Stimulated activated naive B cell treated with anti-CD40 and anti-IgM and Interleukin-4, amounts not matched to agents 10 μg/mL and 1 μg/mL and 100 μg/mL, for 72 hours (primary cell): ENCODE measurements at regions not wholly inside any gene's neighbourhood (a gene's known extent, or its start where the extent isn't known, plus 50 kb on each side); places are given as distances from the start of the nearest gene placed in this dataset.
"Not testable (repeated sequence)": the region's sequence is repeated elsewhere in the genome, so short reads cannot be mapped to it uniquely, and the experiment has no call there.

Experiments used
- ATAC-seq, 2 donors: fragments of 150-1000 bp; cut with Tn5 transposase; replicated peaks; 2 replicates each; pipeline ENCODE4 v1.10.0; 2021; ENCODE audit warnings: moderate library complexity in 1 of 2
- DNase-seq: peaks from one replicate; pipeline ENCODE4 v3.0.0; 2021
- H3K27ac Mint-ChIP-seq: one replicate; pipeline ENCODE4 v1.8.0; 2022; ENCODE audit warnings: mild to moderate bottlenecking, mixed read lengths
- H3K27me3 Mint-ChIP-seq, 2 donors: one replicate each; pipeline ENCODE4 v1.8.0; 2022; ENCODE audit warnings: mixed read lengths in 2 of 2
- H3K36me3 Mint-ChIP-seq, 2 donors: one replicate each; pipeline ENCODE4 v1.8.0; 2022; ENCODE audit warnings: mixed read lengths in 2 of 2, mild to moderate bottlenecking in 1 of 2
- H3K4me1 Mint-ChIP-seq, 2 donors: one replicate each; pipeline ENCODE4 v1.8.0; 2022; ENCODE audit warnings: mixed read lengths in 2 of 2, mild to moderate bottlenecking in 1 of 2
- H3K4me3 Mint-ChIP-seq, 2 donors: one replicate each; pipeline ENCODE4 v1.8.0; 2022; ENCODE audit warnings: mild to moderate bottlenecking in 2 of 2, mixed read lengths in 2 of 2, moderate library complexity in 1 of 2
- H3K9me3 Mint-ChIP-seq, 2 donors: one replicate each; pipeline ENCODE4 v1.8.0; 2022; ENCODE audit warnings: mixed read lengths in 2 of 2, mild to moderate bottlenecking in 1 of 2

GRCh38 chr9:101880846-101881245 lies 142.4 kb upstream of the GRIN3A start:
- H3K27ac Mint-ChIP-seq: no peak overlapping the region
- no peaks in the 10 kb centered on the region for H3K9me3 Mint-ChIP-seq
- no peak overlapping the region for H3K4me3 Mint-ChIP-seq
- ATAC-seq (no peak), DNase-seq (no peak)
- H3K4me1 Mint-ChIP-seq: no peaks in the 10 kb centered on the region
- no peaks in the 10 kb centered on the region for H3K36me3 Mint-ChIP-seq
- H3K27me3 Mint-ChIP-seq: no peaks in the 10 kb centered on the region

DNA sequence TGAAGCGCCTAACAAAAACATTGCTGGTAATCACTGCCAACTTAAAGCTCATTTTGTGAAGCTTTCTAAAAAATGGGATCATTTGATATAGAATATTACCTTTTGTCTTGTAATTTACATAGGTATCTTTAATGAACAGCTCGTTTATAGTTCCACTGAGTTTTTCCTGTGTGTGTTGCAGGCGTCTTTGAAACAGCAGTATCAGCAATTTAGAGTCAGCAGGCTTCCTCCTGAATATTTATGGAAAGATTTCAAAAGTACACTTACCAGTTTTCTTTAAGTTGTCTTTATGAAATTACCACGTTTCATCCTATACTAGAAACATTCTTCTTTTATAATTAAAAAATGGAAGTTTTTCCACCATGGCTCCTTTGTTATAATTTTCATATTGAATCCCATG lies 140.3 kb upstream of the GRIN3A start:
- no peaks in the 10 kb centered on the region for H3K4me1 Mint-ChIP-seq
- ATAC-seq: no peak
- H3K9me3 Mint-ChIP-seq: no peaks in the 10 kb centered on the region

DNA sequence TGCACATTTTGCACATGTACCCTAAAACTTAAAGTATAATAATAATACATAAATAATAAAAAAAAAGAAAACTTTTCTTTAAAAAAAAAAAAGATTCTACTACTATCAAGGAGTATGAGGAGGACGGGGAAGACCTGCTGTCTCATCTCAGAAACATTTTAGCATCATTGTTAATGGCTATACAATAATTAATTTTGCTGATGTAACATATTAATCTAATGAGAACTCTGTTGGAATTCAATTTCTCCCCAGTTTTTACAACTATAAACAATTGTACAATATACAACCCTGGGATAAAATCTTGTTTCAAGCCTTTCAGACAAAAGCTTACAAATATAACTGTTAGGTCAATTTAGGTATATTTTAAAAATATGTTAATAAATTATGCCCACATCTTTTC lies 139.0 kb upstream of the GRIN3A start:
- H3K9me3 Mint-ChIP-seq: no peaks in the 10 kb centered on the region
- DNase-seq (no peak), ATAC-seq (no peak)
- H3K27me3 Mint-ChIP-seq: no peaks in the 10 kb centered on the region
- H3K4me3 Mint-ChIP-seq: no peak overlapping the region
- H3K4me1 Mint-ChIP-seq: no peaks in the 10 kb centered on the region
- no peaks in the 10 kb centered on the region for H3K36me3 Mint-ChIP-seq
- no peak overlapping the region for H3K27ac Mint-ChIP-seq

More for the DNA sequence above, 140.3 kb upstream of the GRIN3A start:
- no peaks in the 10 kb centered on the region for H3K36me3 Mint-ChIP-seq
- no peaks in the 10 kb centered on the region for H3K27me3 Mint-ChIP-seq
- no peak for DNase-seq
- H3K4me3 Mint-ChIP-seq: no peak overlapping the region
- H3K27ac Mint-ChIP-seq: no peak overlapping the region

GRCh38 chr9:101861472-101861871 lies 123.0 kb upstream of the GRIN3A start:
- Mint-ChIP-seq H3K4me3 (no peak overlapping the region), H3K4me1 (no peaks in the 10 kb centered on the region), H3K27me3 (no peaks in the 10 kb centered on the region), H3K36me3 (no peaks in the 10 kb centered on the region), H3K9me3 (peaks cover 2 to 3% of the 10 kb centered on the region in 2 donors), H3K27ac (no peak overlapping the region)
- DNase-seq (no peak), ATAC-seq (no peak)

GRCh38 chr9:101860920-101861319 lies 122.5 kb upstream of the GRIN3A start:
- no peaks in the 10 kb centered on the region for H3K4me1 Mint-ChIP-seq
- H3K27me3 Mint-ChIP-seq: no peaks in the 10 kb centered on the region
- H3K4me3 Mint-ChIP-seq: no peak overlapping the region
- ATAC-seq: no peak
- no peak overlapping the region for H3K27ac Mint-ChIP-seq
- H3K9me3 Mint-ChIP-seq: peaks cover 2 to 3% of the 10 kb centered on the region in 2 donors
- no peaks in the 10 kb centered on the region for H3K36me3 Mint-ChIP-seq
- no peak for DNase-seq

GRCh38 chr9:101859620-101860019 lies 121.2 kb upstream of the GRIN3A start:
- Mint-ChIP-seq H3K4me1 (no peaks in the 10 kb centered on the region), H3K9me3 (peaks cover 2 to 3% of the 10 kb centered on the region in 2 donors), H3K27me3 (no peaks in the 10 kb centered on the region), H3K4me3 (no peak overlapping the region), H3K27ac (no peak overlapping the region), H3K36me3 (no peaks in the 10 kb centered on the region)
- DNase-seq (no peak), ATAC-seq (no peak)

DNA sequence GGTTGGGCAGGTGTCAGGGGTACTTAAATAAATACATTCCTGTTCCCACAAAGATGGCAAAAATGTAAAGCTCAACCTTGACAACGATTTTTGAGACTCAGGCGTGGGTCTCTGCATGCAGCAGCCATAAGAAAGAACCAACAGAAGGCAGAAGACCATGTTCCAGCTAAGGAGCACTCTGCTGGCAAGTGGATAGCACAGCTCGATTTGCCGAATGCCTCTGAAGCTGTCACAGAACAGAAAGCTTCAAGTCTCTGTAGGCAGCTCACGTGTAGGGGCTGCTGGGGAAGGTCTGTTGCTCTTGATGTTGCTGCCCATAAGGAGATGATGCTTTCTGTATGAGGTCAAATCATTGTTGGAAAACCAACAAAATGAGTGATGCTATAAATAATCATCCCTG lies 119.6 kb upstream of the GRIN3A start:
- H3K36me3 Mint-ChIP-seq: no peaks in the 10 kb centered on the region
- ATAC-seq: no peak
- H3K9me3 Mint-ChIP-seq: peaks cover 3% of the 10 kb centered on the region in 2 donors
- H3K4me1 Mint-ChIP-seq: no peaks in the 10 kb centered on the region
- H3K4me3 Mint-ChIP-seq: no peak overlapping the region
- no peak overlapping the region for H3K27ac Mint-ChIP-seq
- H3K27me3 Mint-ChIP-seq: no peaks in the 10 kb centered on the region
- no peak for DNase-seq

GRCh38 chr9:101849102-101849707 lies 110.8 kb upstream of the GRIN3A start:
- H3K4me1 Mint-ChIP-seq: no peaks in the 10 kb centered on the region
- H3K27me3 Mint-ChIP-seq: no peaks in the 10 kb centered on the region
- H3K9me3 Mint-ChIP-seq: peaks cover 0 to 2% of the 10 kb centered on the region in 2 donors
- DNase-seq (no peak), ATAC-seq (no peak)
- H3K27ac Mint-ChIP-seq: no peak overlapping the region
- no peaks in the 10 kb centered on the region for H3K36me3 Mint-ChIP-seq
- no peak overlapping the region for H3K4me3 Mint-ChIP-seq

- no peak for DNase-seq
- peaks cover 0 to 2% of the 10 kb centered on the region in 2 donors for H3K9me3 Mint-ChIP-seq
- ATAC-seq: no peak
- H3K4me3 Mint-ChIP-seq: no peak overlapping the region
- H3K27me3 Mint-ChIP-seq: no peaks in the 10 kb centered on the region
- H3K27ac Mint-ChIP-seq: no peak overlapping the region
- no peaks in the 10 kb centered on the region for H3K36me3 Mint-ChIP-seq
- H3K4me1 Mint-ChIP-seq: no peaks in the 10 kb centered on the region
These were observed 110.1 kb upstream of the GRIN3A start for GRCh38 chr9:101848485-101848919.

GRCh38 chr9:101846161-101846560 lies 107.7 kb upstream of the GRIN3A start:
- ATAC-seq (no peak), DNase-seq (no peak)
- H3K4me3 Mint-ChIP-seq: no peak overlapping the region
- H3K4me1 Mint-ChIP-seq: no peaks in the 10 kb centered on the region
- no peaks in the 10 kb centered on the region for H3K36me3 Mint-ChIP-seq
- H3K27ac Mint-ChIP-seq: no peak overlapping the region
- no peaks in the 10 kb centered on the region for H3K9me3 Mint-ChIP-seq
- H3K27me3 Mint-ChIP-seq: peaks cover 0 to 4% of the 10 kb centered on the region in 2 donors

DNA sequence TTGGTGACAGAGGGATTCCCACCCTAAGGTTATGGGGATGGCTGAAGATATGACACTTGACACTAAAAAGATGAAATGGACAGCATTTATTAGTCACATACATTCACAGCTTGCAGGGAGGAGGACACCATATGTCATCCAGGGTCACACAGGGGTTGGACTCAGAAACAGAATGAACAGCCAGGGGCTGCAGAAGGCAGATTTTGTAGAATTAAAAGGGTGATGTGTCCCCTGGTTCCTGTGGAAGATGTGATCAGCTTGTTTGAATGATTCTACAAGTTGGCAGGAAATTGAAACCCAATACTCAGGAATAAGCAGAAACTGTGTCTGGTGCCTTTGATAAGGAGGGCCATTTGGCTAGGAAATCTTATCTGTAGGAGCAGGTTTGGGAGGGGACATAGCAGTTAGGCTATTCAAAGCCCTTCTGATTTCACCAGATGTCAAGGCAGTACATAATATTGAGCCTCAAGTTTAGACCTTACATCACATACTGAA lies 102.3 kb upstream of the GRIN3A start:
- DNase-seq (no peak), ATAC-seq (no peak)
- H3K36me3 Mint-ChIP-seq: no peaks in the 10 kb centered on the region
- H3K9me3 Mint-ChIP-seq: peaks cover 3 to 8% of the 10 kb centered on the region in 2 donors
- peaks cover 0 to 4% of the 10 kb centered on the region in 2 donors for H3K27me3 Mint-ChIP-seq
- H3K4me3 Mint-ChIP-seq: no peak overlapping the region
- H3K27ac Mint-ChIP-seq: no peak overlapping the region
- H3K4me1 Mint-ChIP-seq: no peaks in the 10 kb centered on the region

- H3K36me3 Mint-ChIP-seq, H3K9me3 Mint-ChIP-seq, ATAC-seq, H3K4me1 Mint-ChIP-seq, H3K4me3 Mint-ChIP-seq, DNase-seq, H3K27ac Mint-ChIP-seq, H3K27me3 Mint-ChIP-seq: not testable (repeated sequence)
These were observed 100.5 kb upstream of the GRIN3A start for GRCh38 chr9:101838988-101839387.

GRCh38 chr9:101836021-101836420 lies 97.6 kb upstream of the GRIN3A start:
- ATAC-seq (no peak), DNase-seq (no peak)
- Mint-ChIP-seq H3K4me3 (no peak overlapping the region), H3K9me3 (peaks cover 6 to 9% of the 10 kb centered on the region in 2 donors), H3K36me3 (no peaks in the 10 kb centered on the region), H3K4me1 (no peaks in the 10 kb centered on the region), H3K27me3 (no peaks in the 10 kb centered on the region), H3K27ac (no peak overlapping the region)

DNA sequence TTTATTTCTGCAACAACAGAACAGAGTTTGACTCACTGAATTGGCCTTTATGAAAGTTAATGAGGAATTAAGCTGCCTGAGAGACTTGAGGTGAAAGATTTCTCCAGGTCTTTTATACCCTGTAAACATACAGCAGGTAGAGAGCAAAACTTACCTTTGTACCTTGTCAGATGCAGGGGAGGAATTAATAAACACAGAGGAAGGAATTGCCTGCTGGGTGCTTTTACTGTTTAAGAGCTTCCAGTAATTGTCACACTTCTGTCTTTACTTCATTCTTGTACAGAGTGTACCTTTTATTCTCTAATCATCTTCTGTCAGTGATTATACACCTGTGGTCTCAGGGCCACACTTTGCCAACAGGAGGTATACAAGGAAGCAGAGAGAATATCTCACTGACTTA lies 94.0 kb upstream of the GRIN3A start:
- Mint-ChIP-seq H3K36me3 (no peaks in the 10 kb centered on the region), H3K4me3 (no peak overlapping the region), H3K27me3 (no peaks in the 10 kb centered on the region), H3K27ac (no peak overlapping the region), H3K9me3 (peaks cover 3 to 6% of the 10 kb centered on the region in 2 donors), H3K4me1 (no peaks in the 10 kb centered on the region)
- DNase-seq (no peak), ATAC-seq (no peak)

DNA sequence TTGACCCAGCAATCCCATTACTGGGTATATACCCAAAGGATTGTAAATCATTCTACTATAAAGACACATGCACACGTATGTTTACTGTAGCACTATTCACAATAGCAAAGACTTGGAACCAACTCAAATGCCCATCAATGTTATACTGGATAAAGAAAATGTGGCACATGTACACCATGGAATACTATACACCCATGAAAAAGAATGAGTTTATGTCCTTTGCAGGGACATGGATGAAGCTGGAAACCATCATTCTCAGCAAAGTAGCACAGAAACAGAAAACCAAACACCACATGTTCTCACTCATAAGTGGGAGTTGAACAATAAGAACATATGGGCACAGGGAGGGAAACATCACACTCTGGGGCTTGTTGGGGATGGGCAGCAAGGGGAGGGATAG lies 83.0 kb upstream of the GRIN3A start:
- H3K9me3 Mint-ChIP-seq, H3K36me3 Mint-ChIP-seq, H3K27ac Mint-ChIP-seq, DNase-seq, H3K4me1 Mint-ChIP-seq, H3K27me3 Mint-ChIP-seq, H3K4me3 Mint-ChIP-seq, ATAC-seq: not testable (repeated sequence)

DNA sequence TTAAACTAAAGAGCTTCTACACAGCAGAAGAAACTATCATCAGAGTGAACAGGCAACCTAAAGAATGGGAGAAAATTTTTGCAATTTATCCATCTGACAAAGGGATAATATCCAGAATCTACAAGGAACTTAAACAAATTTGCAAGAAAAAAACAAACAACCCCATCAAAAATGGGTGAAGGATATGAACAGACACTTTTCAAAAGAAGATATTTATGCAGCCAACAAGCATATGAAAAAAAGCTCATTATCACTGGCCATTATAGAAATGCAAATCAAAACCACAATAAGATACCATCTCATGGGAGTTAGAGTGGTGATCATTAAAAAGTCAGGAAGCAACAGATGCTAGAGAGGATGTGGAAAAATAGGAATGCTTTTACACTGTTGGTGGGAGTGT lies 82.5 kb upstream of the GRIN3A start:
- H3K4me1 Mint-ChIP-seq, H3K4me3 Mint-ChIP-seq, H3K9me3 Mint-ChIP-seq, H3K27ac Mint-ChIP-seq, H3K36me3 Mint-ChIP-seq, ATAC-seq, DNase-seq, H3K27me3 Mint-ChIP-seq: not testable (repeated sequence)
